ENCODE measurements at regions not wholly inside any gene's neighbourhood (a gene's known extent, or its start where the extent isn't known, plus 50 kb on each side); places are given as distances from the start of the nearest gene placed in this dataset.

GRCh38 chr2:16122556-16122955 lies 182.2 kb downstream of the MYCN start:
- 91 to 97% methylated on average over 4 of the region's 4 CpGs for WGBS, 2 donors
- Histone ChIP-seq H3K4me3 (ENCODE audit: low read depth in 1 of 2, low read length in 2 of 2) (no peak overlapping the region), H3K9me3 (ENCODE audit: control insufficient read depth in 2 of 2, insufficient read depth in 1 of 2, low read depth in 1 of 2, low read length in 1 of 2) (no peaks in the 10 kb centered on the region), H3K36me3 (ENCODE audit: control insufficient read depth in 2 of 2, insufficient read depth in 2 of 2, low read length in 1 of 2) (no peaks in the 10 kb centered on the region), H3K27ac (ENCODE audit: low read depth in 2 of 2, low read length in 1 of 2) (no peak overlapping the region), H3K27me3 (ENCODE audit: control insufficient read depth in 1 of 2, insufficient read depth in 2 of 2, low read length in 2 of 2) (no peaks in the 10 kb centered on the region), H3K4me1 (ENCODE audit: control insufficient read depth in 2 of 2, insufficient read depth in 2 of 2, low read length in 1 of 2) (no peaks in the 10 kb centered on the region)

GRCh38 chr2:16121986-16122390 lies 181.6 kb downstream of the MYCN start:
- H3K4me3 ChIP-seq (ENCODE audit: low read depth in 1 of 2, low read length in 2 of 2) = no peak overlapping the region
- no peaks in the 10 kb centered on the region for H3K36me3 ChIP-seq (ENCODE audit: control insufficient read depth in 2 of 2, insufficient read depth in 2 of 2, low read length in 1 of 2)
- 92 to 94% methylated on average over 4 of the region's 4 CpGs for WGBS, 2 donors
- H3K27me3 ChIP-seq (ENCODE audit: control insufficient read depth in 1 of 2, insufficient read depth in 2 of 2, low read length in 2 of 2) = no peaks in the 10 kb centered on the region
- no peaks in the 10 kb centered on the region for H3K4me1 ChIP-seq (ENCODE audit: control insufficient read depth in 2 of 2, insufficient read depth in 2 of 2, low read length in 1 of 2)
- H3K27ac ChIP-seq (ENCODE audit: low read depth in 2 of 2, low read length in 1 of 2) = no peak overlapping the region
- no peaks in the 10 kb centered on the region for H3K9me3 ChIP-seq (ENCODE audit: control insufficient read depth in 2 of 2, insufficient read depth in 1 of 2, low read depth in 1 of 2, low read length in 1 of 2)

GRCh38 chr2:16121231-16121985 lies 181.1 kb downstream of the MYCN start:
- no peaks in the 10 kb centered on the region for H3K9me3 ChIP-seq (ENCODE audit: control insufficient read depth in 2 of 2, insufficient read depth in 1 of 2, low read depth in 1 of 2, low read length in 1 of 2)
- no peaks in the 10 kb centered on the region for H3K4me1 ChIP-seq (ENCODE audit: control insufficient read depth in 2 of 2, insufficient read depth in 2 of 2, low read length in 1 of 2)
- no peaks in the 10 kb centered on the region for H3K36me3 ChIP-seq (ENCODE audit: control insufficient read depth in 2 of 2, insufficient read depth in 2 of 2, low read length in 1 of 2)
- no peak overlapping the region for H3K4me3 ChIP-seq (ENCODE audit: low read depth in 1 of 2, low read length in 2 of 2)
- WGBS, 2 donors = 91 to 93% methylated on average over 7 of the region's 7 CpGs
- no peaks in the 10 kb centered on the region for H3K27me3 ChIP-seq (ENCODE audit: control insufficient read depth in 1 of 2, insufficient read depth in 2 of 2, low read length in 2 of 2)
- no peak overlapping the region for H3K27ac ChIP-seq (ENCODE audit: low read depth in 2 of 2, low read length in 1 of 2)

GRCh38 chr2:16120591-16121180 lies 180.3 kb downstream of the MYCN start:
- Histone ChIP-seq H3K9me3 (ENCODE audit: control insufficient read depth in 2 of 2, insufficient read depth in 1 of 2, low read depth in 1 of 2, low read length in 1 of 2) (no peaks in the 10 kb centered on the region), H3K27me3 (ENCODE audit: control insufficient read depth in 1 of 2, insufficient read depth in 2 of 2, low read length in 2 of 2) (no peaks in the 10 kb centered on the region), H3K36me3 (ENCODE audit: control insufficient read depth in 2 of 2, insufficient read depth in 2 of 2, low read length in 1 of 2) (no peaks in the 10 kb centered on the region), H3K4me1 (ENCODE audit: control insufficient read depth in 2 of 2, insufficient read depth in 2 of 2, low read length in 1 of 2) (no peaks in the 10 kb centered on the region), H3K27ac (ENCODE audit: low read depth in 2 of 2, low read length in 1 of 2) (no peak overlapping the region), H3K4me3 (ENCODE audit: low read depth in 1 of 2, low read length in 2 of 2) (no peak overlapping the region)

- 83 to 85% methylated on average over 3 of the region's 3 CpGs for WGBS, 2 donors
- Histone ChIP-seq H3K9me3 (ENCODE audit: control insufficient read depth in 2 of 2, insufficient read depth in 1 of 2, low read depth in 1 of 2, low read length in 1 of 2) (no peaks in the 10 kb centered on the region), H3K4me3 (ENCODE audit: low read depth in 1 of 2, low read length in 2 of 2) (no peak overlapping the region), H3K4me1 (ENCODE audit: control insufficient read depth in 2 of 2, insufficient read depth in 2 of 2, low read length in 1 of 2) (no peaks in the 10 kb centered on the region), H3K27ac (ENCODE audit: low read depth in 2 of 2, low read length in 1 of 2) (no peak overlapping the region), H3K36me3 (ENCODE audit: control insufficient read depth in 2 of 2, insufficient read depth in 2 of 2, low read length in 1 of 2) (no peaks in the 10 kb centered on the region), H3K27me3 (ENCODE audit: control insufficient read depth in 1 of 2, insufficient read depth in 2 of 2, low read length in 2 of 2) (no peaks in the 10 kb centered on the region)
These were observed 179.4 kb downstream of the MYCN start for GRCh38 chr2:16119741-16120140.

- no peaks in the 10 kb centered on the region for H3K4me1 ChIP-seq (ENCODE audit: control insufficient read depth in 2 of 2, insufficient read depth in 2 of 2, low read length in 1 of 2)
- no peak overlapping the region for H3K4me3 ChIP-seq (ENCODE audit: low read depth in 1 of 2, low read length in 2 of 2)
- H3K27ac ChIP-seq (ENCODE audit: low read depth in 2 of 2, low read length in 1 of 2) = no peak overlapping the region
- WGBS, 2 donors = 88 to 90% methylated on average over 5 of the region's 5 CpGs
- H3K27me3 ChIP-seq (ENCODE audit: control insufficient read depth in 1 of 2, insufficient read depth in 2 of 2, low read length in 2 of 2) = no peaks in the 10 kb centered on the region
- H3K36me3 ChIP-seq (ENCODE audit: control insufficient read depth in 2 of 2, insufficient read depth in 2 of 2, low read length in 1 of 2) = no peaks in the 10 kb centered on the region
- H3K9me3 ChIP-seq (ENCODE audit: control insufficient read depth in 2 of 2, insufficient read depth in 1 of 2, low read depth in 1 of 2, low read length in 1 of 2) = no peaks in the 10 kb centered on the region
These were observed 178.6 kb downstream of the MYCN start for GRCh38 chr2:16118611-16119590.

- WGBS, 2 donors = 86 to 88% methylated on average over 9 of the region's 9 CpGs
- H3K4me1 ChIP-seq (ENCODE audit: control insufficient read depth in 2 of 2, insufficient read depth in 2 of 2, low read length in 1 of 2) = no peaks in the 10 kb centered on the region
- H3K27ac ChIP-seq (ENCODE audit: low read depth in 2 of 2, low read length in 1 of 2) = no peak overlapping the region
- no peak overlapping the region for H3K4me3 ChIP-seq (ENCODE audit: low read depth in 1 of 2, low read length in 2 of 2)
- H3K36me3 ChIP-seq (ENCODE audit: control insufficient read depth in 2 of 2, insufficient read depth in 2 of 2, low read length in 1 of 2) = no peaks in the 10 kb centered on the region
- H3K27me3 ChIP-seq (ENCODE audit: control insufficient read depth in 1 of 2, insufficient read depth in 2 of 2, low read length in 2 of 2) = no peaks in the 10 kb centered on the region
- no peaks in the 10 kb centered on the region for H3K9me3 ChIP-seq (ENCODE audit: control insufficient read depth in 2 of 2, insufficient read depth in 1 of 2, low read depth in 1 of 2, low read length in 1 of 2)
These were observed 177.7 kb downstream of the MYCN start for GRCh38 chr2:16117791-16118610.

GRCh38 chr2:16117021-16117700 lies 176.8 kb downstream of the MYCN start:
- Histone ChIP-seq H3K4me1 (ENCODE audit: control insufficient read depth in 2 of 2, insufficient read depth in 2 of 2, low read length in 1 of 2) (no peaks in the 10 kb centered on the region), H3K4me3 (ENCODE audit: low read depth in 1 of 2, low read length in 2 of 2) (no peak overlapping the region), H3K36me3 (ENCODE audit: control insufficient read depth in 2 of 2, insufficient read depth in 2 of 2, low read length in 1 of 2) (no peaks in the 10 kb centered on the region), H3K27me3 (ENCODE audit: control insufficient read depth in 1 of 2, insufficient read depth in 2 of 2, low read length in 2 of 2) (no peaks in the 10 kb centered on the region), H3K9me3 (ENCODE audit: control insufficient read depth in 2 of 2, insufficient read depth in 1 of 2, low read depth in 1 of 2, low read length in 1 of 2) (no peaks in the 10 kb centered on the region), H3K27ac (ENCODE audit: low read depth in 2 of 2, low read length in 1 of 2) (no peak overlapping the region)
- WGBS, 2 donors = 86 to 91% methylated on average over 9 of the region's 9 CpGs

Data from esophagus (tissue), 2 donors.